SK-N-SH treated with all-trans-retinoic acid at 6 μM for 48 hours (cell line): ENCODE measurements at regions not wholly inside any gene's neighbourhood (a gene's known extent, or its start where the extent isn't known, plus 50 kb on each side); places are given as distances from the start of the nearest gene placed in this dataset.

Experiments
- ATAC-seq: fragments of 200-7000 bp; cut with Tn5 transposase; 3 replicates; pipeline ENCODE4 v1.9.1; 2020; ENCODE audit warnings: mild to moderate bottlenecking, moderate library complexity
- ARNTL ChIP-seq: fragments of 450-650 bp; formaldehyde crosslinking; IDR thresholded peaks from 2 replicates; pipeline ENCODE4 v1.5.0; 2020; ENCODE audit warnings: low read depth, mild to moderate bottlenecking, moderate library complexity, borderline replicate concordance
- BACH2 ChIP-seq: fragments of 250-450 bp; sonication (Bioruptor Pico); IDR thresholded peaks from 2 replicates; pipeline ENCODE4 v1.9.0; 2021; ENCODE audit warnings: mild to moderate bottlenecking, borderline replicate concordance
- CSDC2 ChIP-seq: fragments of 250-450 bp; sonication (Bioruptor Pico); IDR thresholded peaks from 2 replicates; pipeline ENCODE4 v1.5.0; 2020; ENCODE audit warnings: mild to moderate bottlenecking, moderate library complexity
- ESRRG ChIP-seq: fragments of 250-450 bp; sonication (Bioruptor Pico); IDR thresholded peaks from 2 replicates; pipeline ENCODE4 v1.6.1; 2021; ENCODE audit warnings: mild to moderate bottlenecking
- GLIS3 ChIP-seq: fragments of 250-450 bp; sonication (Bioruptor Pico); IDR thresholded peaks from 2 replicates; pipeline ENCODE4 v1.5.0; 2020; ENCODE audit warnings: mild to moderate bottlenecking, moderate library complexity
- ISL1 ChIP-seq: fragments of 250-450 bp; sonication (Bioruptor Pico); IDR thresholded peaks from 2 replicates; pipeline ENCODE4 v2.1.2; 2022; ENCODE audit warnings: mild to moderate bottlenecking, moderate library complexity
- OSR1 ChIP-seq: fragments of 250-450 bp; sonication (Bioruptor Pico); IDR thresholded peaks from 2 replicates; pipeline ENCODE4 v1.8.0; 2022; ENCODE audit warnings: moderate library complexity, mild to moderate bottlenecking, inconsistent platforms
- PPARA ChIP-seq: fragments of 250-450 bp; sonication (Bioruptor Pico); IDR thresholded peaks from 2 replicates; pipeline ENCODE4 v1.5.0; 2020; ENCODE audit warnings: mild to moderate bottlenecking, borderline replicate concordance
- RARB ChIP-seq: fragments of 250-450 bp; sonication (Bioruptor Pico); IDR thresholded peaks from 2 replicates; pipeline ENCODE4 v1.8.0; 2021; ENCODE audit warnings: mild to moderate bottlenecking, moderate library complexity
- SNAI2 ChIP-seq: fragments of 250-450 bp; sonication (Bioruptor Pico); IDR thresholded peaks from 2 replicates; pipeline ENCODE4 v1.5.0; 2020; ENCODE audit warnings: mild to moderate bottlenecking, moderate library complexity
- TCF4 ChIP-seq: fragments of 250-450 bp; sonication (Bioruptor Pico); IDR thresholded peaks from 2 replicates; pipeline ENCODE4 v1.8.0; 2021; ENCODE audit warnings: mild to moderate bottlenecking, moderate library complexity, borderline replicate concordance
- TOX ChIP-seq: fragments of 250-450 bp; sonication (Bioruptor Pico); IDR thresholded peaks from 2 replicates; pipeline ENCODE4 v1.8.0; 2021; ENCODE audit warnings: mild to moderate bottlenecking, moderate library complexity, borderline replicate concordance
- ZC3H10 ChIP-seq: fragments of 250-450 bp; sonication (Bioruptor Pico); IDR thresholded peaks from 2 replicates; pipeline ENCODE4 v1.5.1; 2021; ENCODE audit warnings: mild to moderate bottlenecking, moderate library complexity
- ZFP3 ChIP-seq: fragments of 250-450 bp; sonication (Bioruptor Pico); IDR thresholded peaks from 2 replicates; pipeline ENCODE4 v1.5.0; 2020; ENCODE audit warnings: mild to moderate bottlenecking, moderate library complexity
- ZFP30 ChIP-seq: fragments of 450-650 bp; formaldehyde crosslinking; IDR thresholded peaks from 2 replicates; pipeline ENCODE4 v1.5.0; 2022; ENCODE audit warnings: mild to moderate bottlenecking, moderate library complexity
- ZNF565 ChIP-seq: fragments of 450-650 bp; formaldehyde crosslinking; conservative IDR thresholded peaks from 2 replicates; pipeline ENCODE4 v1.5.0; 2020; ENCODE audit warnings: low read depth, mild to moderate bottlenecking, moderate library complexity
- ZNF70 ChIP-seq: fragments of 450-650 bp; formaldehyde crosslinking; IDR thresholded peaks from 2 replicates; pipeline ENCODE4 v1.5.0; 2020; ENCODE audit warnings: mild to moderate bottlenecking, moderate library complexity
- ZNF8 ChIP-seq: fragments of 450-650 bp; formaldehyde crosslinking; IDR thresholded peaks from 2 replicates; pipeline ENCODE4 v1.5.0; 2020; ENCODE audit warnings: mild to moderate bottlenecking, moderate library complexity
- TF ChIP-seq, protein P1 (sequence below): fragments of 250-450 bp; sonication (Bioruptor Pico); IDR thresholded peaks from 2 replicates; pipeline ENCODE4 v1.8.0; 2020; ENCODE audit warnings: mild to moderate bottlenecking, moderate library complexity, borderline replicate concordance
- TF ChIP-seq, protein P2 (sequence below): fragments of 250-450 bp; sonication (Bioruptor Pico); IDR thresholded peaks from 2 replicates; pipeline ENCODE4 v1.5.0; 2020; ENCODE audit warnings: mild to moderate bottlenecking, moderate library complexity
- TF ChIP-seq, protein P3 (sequence below): fragments of 250-450 bp; sonication (Bioruptor Pico); IDR thresholded peaks from 2 replicates; pipeline ENCODE4 v1.5.1; 2021; ENCODE audit warnings: mild to moderate bottlenecking, moderate library complexity
- TF ChIP-seq, protein P4 (sequence below): fragments of 250-450 bp; sonication (Bioruptor Pico); IDR thresholded peaks from 2 replicates; pipeline ENCODE4 v1.8.0; 2021; ENCODE audit warnings: low read depth, mild to moderate bottlenecking, moderate library complexity, borderline replicate concordance

DNA sequence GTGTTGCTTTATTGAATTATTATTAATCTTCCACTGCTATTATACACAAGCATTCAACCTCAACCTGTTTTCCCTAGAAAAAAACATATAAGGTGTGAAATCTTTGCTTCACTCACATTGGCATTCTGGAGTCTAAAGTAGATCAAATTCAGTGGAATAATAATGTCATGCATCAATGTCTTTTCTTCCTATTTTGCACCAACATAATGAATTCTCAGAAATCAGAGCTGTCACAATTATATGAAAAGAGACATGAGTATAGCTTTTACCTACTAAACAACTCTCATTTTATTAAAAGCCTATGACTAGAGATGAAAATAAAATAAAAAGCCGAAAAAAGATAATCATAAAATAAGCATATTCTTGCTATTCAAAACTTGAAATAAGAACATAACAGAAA lies 96.3 kb upstream of the QRFPR start:
- no peak for ATAC-seq
- TF ChIP-seq ZNF70 (CRISPR knock-in tag) (no peak), SNAI2 (no peak), ZFP30 (no peak), TCF4 (CRISPR knock-in tag) (no peak), ISL1 (no peak), BACH2 (no peak), OSR1 (CRISPR knock-in tag) (no peak), ZNF565 (no peak), ZNF8 (CRISPR knock-in tag) (no peak), RARB (CRISPR knock-in tag) (no peak), PPARA (CRISPR knock-in tag) (no peak), CSDC2 (CRISPR knock-in tag) (no peak), ZC3H10 (CRISPR knock-in tag) (no peak)
- TF ChIP-seq, protein P1, sequence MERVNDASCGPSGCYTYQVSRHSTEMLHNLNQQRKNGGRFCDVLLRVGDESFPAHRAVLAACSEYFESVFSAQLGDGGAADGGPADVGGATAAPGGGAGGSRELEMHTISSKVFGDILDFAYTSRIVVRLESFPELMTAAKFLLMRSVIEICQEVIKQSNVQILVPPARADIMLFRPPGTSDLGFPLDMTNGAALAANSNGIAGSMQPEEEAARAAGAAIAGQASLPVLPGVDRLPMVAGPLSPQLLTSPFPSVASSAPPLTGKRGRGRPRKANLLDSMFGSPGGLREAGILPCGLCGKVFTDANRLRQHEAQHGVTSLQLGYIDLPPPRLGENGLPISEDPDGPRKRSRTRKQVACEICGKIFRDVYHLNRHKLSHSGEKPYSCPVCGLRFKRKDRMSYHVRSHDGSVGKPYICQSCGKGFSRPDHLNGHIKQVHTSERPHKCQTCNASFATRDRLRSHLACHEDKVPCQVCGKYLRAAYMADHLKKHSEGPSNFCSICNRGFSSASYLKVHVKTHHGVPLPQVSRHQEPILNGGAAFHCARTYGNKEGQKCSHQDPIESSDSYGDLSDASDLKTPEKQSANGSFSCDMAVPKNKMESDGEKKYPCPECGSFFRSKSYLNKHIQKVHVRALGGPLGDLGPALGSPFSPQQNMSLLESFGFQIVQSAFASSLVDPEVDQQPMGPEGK (CRISPR knock-in tag), result no peak
- TF ChIP-seq, protein P2, sequence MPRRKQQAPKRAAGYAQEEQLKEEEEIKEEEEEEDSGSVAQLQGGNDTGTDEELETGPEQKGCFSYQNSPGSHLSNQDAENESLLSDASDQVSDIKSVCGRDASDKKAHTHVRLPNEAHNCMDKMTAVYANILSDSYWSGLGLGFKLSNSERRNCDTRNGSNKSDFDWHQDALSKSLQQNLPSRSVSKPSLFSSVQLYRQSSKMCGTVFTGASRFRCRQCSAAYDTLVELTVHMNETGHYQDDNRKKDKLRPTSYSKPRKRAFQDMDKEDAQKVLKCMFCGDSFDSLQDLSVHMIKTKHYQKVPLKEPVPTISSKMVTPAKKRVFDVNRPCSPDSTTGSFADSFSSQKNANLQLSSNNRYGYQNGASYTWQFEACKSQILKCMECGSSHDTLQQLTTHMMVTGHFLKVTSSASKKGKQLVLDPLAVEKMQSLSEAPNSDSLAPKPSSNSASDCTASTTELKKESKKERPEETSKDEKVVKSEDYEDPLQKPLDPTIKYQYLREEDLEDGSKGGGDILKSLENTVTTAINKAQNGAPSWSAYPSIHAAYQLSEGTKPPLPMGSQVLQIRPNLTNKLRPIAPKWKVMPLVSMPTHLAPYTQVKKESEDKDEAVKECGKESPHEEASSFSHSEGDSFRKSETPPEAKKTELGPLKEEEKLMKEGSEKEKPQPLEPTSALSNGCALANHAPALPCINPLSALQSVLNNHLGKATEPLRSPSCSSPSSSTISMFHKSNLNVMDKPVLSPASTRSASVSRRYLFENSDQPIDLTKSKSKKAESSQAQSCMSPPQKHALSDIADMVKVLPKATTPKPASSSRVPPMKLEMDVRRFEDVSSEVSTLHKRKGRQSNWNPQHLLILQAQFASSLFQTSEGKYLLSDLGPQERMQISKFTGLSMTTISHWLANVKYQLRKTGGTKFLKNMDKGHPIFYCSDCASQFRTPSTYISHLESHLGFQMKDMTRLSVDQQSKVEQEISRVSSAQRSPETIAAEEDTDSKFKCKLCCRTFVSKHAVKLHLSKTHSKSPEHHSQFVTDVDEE (CRISPR knock-in tag), result no peak
- TF ChIP-seq, protein P3, sequence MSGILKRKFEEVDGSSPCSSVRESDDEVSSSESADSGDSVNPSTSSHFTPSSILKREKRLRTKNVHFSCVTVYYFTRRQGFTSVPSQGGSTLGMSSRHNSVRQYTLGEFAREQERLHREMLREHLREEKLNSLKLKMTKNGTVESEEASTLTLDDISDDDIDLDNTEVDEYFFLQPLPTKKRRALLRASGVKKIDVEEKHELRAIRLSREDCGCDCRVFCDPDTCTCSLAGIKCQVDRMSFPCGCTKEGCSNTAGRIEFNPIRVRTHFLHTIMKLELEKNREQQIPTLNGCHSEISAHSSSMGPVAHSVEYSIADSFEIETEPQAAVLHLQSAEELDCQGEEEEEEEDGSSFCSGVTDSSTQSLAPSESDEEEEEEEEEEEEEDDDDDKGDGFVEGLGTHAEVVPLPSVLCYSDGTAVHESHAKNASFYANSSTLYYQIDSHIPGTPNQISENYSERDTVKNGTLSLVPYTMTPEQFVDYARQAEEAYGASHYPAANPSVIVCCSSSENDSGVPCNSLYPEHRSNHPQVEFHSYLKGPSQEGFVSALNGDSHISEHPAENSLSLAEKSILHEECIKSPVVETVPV (CRISPR knock-in tag), result no peak
- TF ChIP-seq, all 23 proteins: peak for 0

DNA sequence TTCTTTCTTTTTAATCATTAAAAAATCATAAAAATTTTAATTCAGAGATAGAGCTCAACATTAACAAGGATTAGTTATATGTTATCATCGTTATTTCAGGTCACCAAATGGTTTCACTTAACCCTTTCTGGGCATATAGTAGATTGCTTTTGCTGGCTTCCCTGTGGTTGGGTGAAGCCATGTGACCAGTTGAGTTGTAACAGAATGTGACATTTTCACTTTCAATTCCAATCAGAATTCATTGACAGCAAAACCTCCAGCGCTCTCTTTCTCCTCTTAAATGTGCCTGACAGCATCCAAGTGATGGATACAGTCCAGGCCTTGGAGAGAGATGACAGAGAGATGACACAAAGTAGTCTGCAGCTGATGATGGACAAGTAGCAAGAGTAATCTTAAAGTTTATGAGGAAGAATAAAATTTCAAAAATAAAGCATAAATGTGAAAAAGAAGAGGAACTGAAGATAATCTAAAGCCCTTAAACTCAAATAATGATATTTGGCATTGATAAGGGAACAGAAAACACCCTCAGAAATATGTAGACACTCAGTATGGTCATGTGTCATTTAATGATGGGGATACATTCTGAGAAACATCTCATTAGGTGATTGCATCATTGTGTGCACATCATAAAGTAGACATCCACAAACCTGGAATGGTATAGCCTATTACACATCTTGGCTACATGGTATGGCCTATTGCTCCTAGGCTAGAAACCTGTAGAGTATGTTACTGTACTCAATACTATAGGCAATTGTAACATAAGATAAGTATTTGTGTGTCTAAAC lies 92.3 kb upstream of the QRFPR start:
- ATAC-seq, result no peak

More for the DNA sequence above, 92.3 kb upstream of the QRFPR start:
- TF ChIP-seq ISL1 (no peak), OSR1 (CRISPR knock-in tag) (no peak), ZFP3 (no peak), CSDC2 (CRISPR knock-in tag) (no peak), GLIS3 (CRISPR knock-in tag) (no peak), ARNTL (CRISPR knock-in tag) (no peak), ESRRG (CRISPR knock-in tag) (no peak), TOX (CRISPR knock-in tag) (no peak), TCF4 (CRISPR knock-in tag) (no peak), ZC3H10 (CRISPR knock-in tag) (no peak), BACH2 (no peak), ZNF8 (CRISPR knock-in tag) (no peak), SNAI2 (no peak), PPARA (CRISPR knock-in tag) (no peak), ZNF565 (no peak), ZNF70 (CRISPR knock-in tag) (no peak)
- TF ChIP-seq, protein P2 (CRISPR knock-in tag), result no peak
- TF ChIP-seq, protein P1 (CRISPR knock-in tag), result no peak
- TF ChIP-seq, protein P4, sequence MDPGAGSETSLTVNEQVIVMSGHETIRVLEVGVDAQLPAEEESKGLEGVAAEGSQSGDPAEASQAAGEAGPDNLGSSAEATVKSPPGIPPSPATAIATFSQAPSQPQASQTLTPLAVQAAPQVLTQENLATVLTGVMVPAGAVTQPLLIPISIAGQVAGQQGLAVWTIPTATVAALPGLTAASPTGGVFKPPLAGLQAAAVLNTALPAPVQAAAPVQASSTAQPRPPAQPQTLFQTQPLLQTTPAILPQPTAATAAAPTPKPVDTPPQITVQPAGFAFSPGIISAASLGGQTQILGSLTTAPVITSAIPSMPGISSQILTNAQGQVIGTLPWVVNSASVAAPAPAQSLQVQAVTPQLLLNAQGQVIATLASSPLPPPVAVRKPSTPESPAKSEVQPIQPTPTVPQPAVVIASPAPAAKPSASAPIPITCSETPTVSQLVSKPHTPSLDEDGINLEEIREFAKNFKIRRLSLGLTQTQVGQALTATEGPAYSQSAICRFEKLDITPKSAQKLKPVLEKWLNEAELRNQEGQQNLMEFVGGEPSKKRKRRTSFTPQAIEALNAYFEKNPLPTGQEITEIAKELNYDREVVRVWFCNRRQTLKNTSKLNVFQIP (CRISPR knock-in tag), result no peak
- TF ChIP-seq, protein P3 (CRISPR knock-in tag), result no peak
